GM12878 (cell line): ENCODE measurements at regions not wholly inside any gene's neighbourhood (a gene's known extent, or its start where the extent isn't known, plus 50 kb on each side); places are given as distances from the start of the nearest gene placed in this dataset.

Experiments used
- ATAC-seq: fragments of 200-7000 bp; cut with Tn5 transposase; 3 replicates; pipeline ENCODE4 v1.9.1; 2020; ENCODE audit warnings: mild to moderate bottlenecking, moderate library complexity
- BruUV-seq: library from RNA; stranded (reverse); fragments of 400-500 nt; replicated peaks from 2 replicates; lab custom pipeline; 2021; lab: Mats Ljungman, UMichigan
- CTCF ChIA-PET: fragments of 300-600 bp; sonication (Branson Sonifier 250); formaldehyde crosslinking; extraction: SDS; loops from one replicate; lab custom pipeline; 2021; ENCODE audit warnings: inconsistent platforms; lab: Yijun Ruan, JAX
- POLR2A ChIA-PET: fragments of 350-600 bp; formaldehyde crosslinking; extraction: SDS; loops from one replicate; lab custom pipeline; 2021; ENCODE audit warnings: inconsistent platforms; lab: Charles Lee
- RAD21 ChIA-PET: fragments of 300-600 bp; sonication (Branson Sonifier 250); formaldehyde crosslinking; loops from one replicate; lab custom pipeline; 2023; ENCODE audit warnings: antibody characterized with exemption; ENCODE audit not compliant: unreplicated experiment; lab: Charles Lee
- SMC1A ChIA-PET: fragments of 300-600 bp; sonication (Branson Sonifier 250); formaldehyde crosslinking; loops from one replicate; lab custom pipeline; 2023; ENCODE audit not compliant: unreplicated experiment, uncharacterized antibody; lab: Charles Lee
- DNase-seq: peaks from one replicate; pipeline ENCODE4 v3.0.0-alpha.2; 2011; ENCODE audit warnings: low read depth, low spot score
- FAIRE-seq: peaks from 3 replicates; lab custom pipeline; 2011; peaks lifted over from hg19 to GRCh38; lab: Jason Lieb, UNC
- H2AFZ ChIP-seq: 2 replicates; pipeline ENCODE4 v1.6.0; 2011; ENCODE audit warnings: low read depth, low read length, control low read depth; ENCODE audit not compliant: control insufficient read depth
- H3K27ac ChIP-seq: 2 replicates; pipeline ENCODE4 v1.5.1; 2011; ENCODE audit warnings: control low read depth; ENCODE audit not compliant: control insufficient read depth, insufficient read depth
- H3K27me3 ChIP-seq, 2 experiments: replicated peaks in 1 of 2; 2 replicates each; pipeline versions ENCODE4 v1.6.0 to v1.6.1; 2011; ENCODE audit warnings: low read length in 1 of 2; ENCODE audit not compliant: control insufficient read depth in 2 of 2, insufficient read depth in 2 of 2
- H3K36me3 ChIP-seq, 2 experiments: 2 replicates each; pipeline ENCODE4 v1.5.1; 2011; ENCODE audit warnings: low read length in 1 of 2; ENCODE audit not compliant: control insufficient read depth in 2 of 2, insufficient read depth in 2 of 2
- H3K4me1 ChIP-seq: 2 replicates; pipeline ENCODE4 v1.6.1; 2011; ENCODE audit warnings: mild to moderate bottlenecking, low read length, moderate library complexity, mixed read lengths; ENCODE audit not compliant: control insufficient read depth, insufficient read depth
- H3K4me2 ChIP-seq: 2 replicates; pipeline ENCODE4 v1.6.0; 2011; ENCODE audit warnings: control low read depth; ENCODE audit not compliant: control insufficient read depth, insufficient read depth
- H3K4me3 ChIP-seq: fragments of 200-600 bp; sonication (generic); 2 replicates; pipeline ENCODE4 v1.5.1; 2016
- H3K79me2 ChIP-seq: 2 replicates; pipeline ENCODE4 v1.6.0; 2011; ENCODE audit warnings: low read length; ENCODE audit not compliant: control insufficient read depth, insufficient read depth
- H3K9ac ChIP-seq: 2 replicates; pipeline ENCODE4 v1.8.0; 2011; ENCODE audit warnings: low read length, control low read depth, mixed read lengths; ENCODE audit not compliant: control insufficient read depth, insufficient read depth
- H3K9me3 ChIP-seq: replicated peaks from 3 replicates; pipeline ENCODE4 v1.5.1; 2011; ENCODE audit warnings: mild to moderate bottlenecking, low read length; ENCODE audit not compliant: control insufficient read depth, insufficient read depth
- H4K20me1 ChIP-seq: 2 replicates; pipeline ENCODE4 v1.6.0; 2011; ENCODE audit not compliant: control insufficient read depth, insufficient read depth
- BCL11A ChIP-seq: IDR thresholded peaks from 2 replicates; pipeline ENCODE4 v1.6.1; 2011; ENCODE audit warnings: low read depth, low read length
- BHLHE40 ChIP-seq, 2 experiments: fragments of 450-650 bp in 1 of 2; IDR thresholded peaks; 2 replicates each; pipeline ENCODE4 v1.6.1; 2011 to 2017; ENCODE audit warnings: low read depth in 2 of 2, borderline replicate concordance in 1 of 2, improper control_type of control experiment in 1 of 2, low read length in 1 of 2, mild to moderate bottlenecking in 1 of 2
- REST ChIP-seq: IDR thresholded peaks from 2 replicates; pipeline ENCODE4 v1.6.1; 2012; ENCODE audit warnings: mild to moderate bottlenecking, low read depth, low read length
- SPI1 ChIP-seq: IDR thresholded peaks from 2 replicates; pipeline ENCODE4 v1.6.1; 2011; ENCODE audit warnings: low read depth, mild to moderate bottlenecking, low read length, moderate library complexity, borderline replicate concordance; ENCODE audit not compliant: insufficient read depth
- YBX1 ChIP-seq: fragments of 450-650 bp; IDR thresholded peaks from 2 replicates; pipeline ENCODE4 v1.6.1; 2016; ENCODE audit warnings: antibody characterized with exemption
- ZBTB40 ChIP-seq: fragments of 450-650 bp; IDR thresholded peaks from 2 replicates; pipeline ENCODE4 v1.6.1; 2016; ENCODE audit warnings: mild to moderate bottlenecking, moderate library complexity, borderline replicate concordance
- ZNF274 ChIP-seq: IDR thresholded peaks from one replicate; pipeline ENCODE4 v1.8.0; 2011; ENCODE audit not compliant: insufficient read length, insufficient read depth
- WGBS: methylation state at CpG from one replicate; pipeline ENCODE4 v1.1.6; 2016; ENCODE audit warnings: low lambda C conversion rate; ENCODE audit not compliant: insufficient replicate concordance, insufficient coverage; ENCODE audit errors: missing lambda C conversion rate; 5-methylcytosine and 5-hydroxymethylcytosine counted together
- in situ Hi-C: fragments of 300-500 bp; cut with MboI; formaldehyde crosslinking; loops from 9 replicates; pipeline ENCODE4 v1.14.3; 2018; ENCODE audit warnings: mixed read lengths
- intact Hi-C: fragments of 100-400 bp; cut with micrococcal nuclease; formaldehyde crosslinking; loops from one replicate; pipeline ENCODE4 v1.14.2; 2022; ENCODE audit not compliant: unreplicated experiment
- TF ChIP-seq, protein P1 (sequence below): fragments of 450-650 bp; IDR thresholded peaks from 2 replicates; pipeline ENCODE4 v1.6.1; 2014; ENCODE audit warnings: mild to moderate bottlenecking

DNA sequence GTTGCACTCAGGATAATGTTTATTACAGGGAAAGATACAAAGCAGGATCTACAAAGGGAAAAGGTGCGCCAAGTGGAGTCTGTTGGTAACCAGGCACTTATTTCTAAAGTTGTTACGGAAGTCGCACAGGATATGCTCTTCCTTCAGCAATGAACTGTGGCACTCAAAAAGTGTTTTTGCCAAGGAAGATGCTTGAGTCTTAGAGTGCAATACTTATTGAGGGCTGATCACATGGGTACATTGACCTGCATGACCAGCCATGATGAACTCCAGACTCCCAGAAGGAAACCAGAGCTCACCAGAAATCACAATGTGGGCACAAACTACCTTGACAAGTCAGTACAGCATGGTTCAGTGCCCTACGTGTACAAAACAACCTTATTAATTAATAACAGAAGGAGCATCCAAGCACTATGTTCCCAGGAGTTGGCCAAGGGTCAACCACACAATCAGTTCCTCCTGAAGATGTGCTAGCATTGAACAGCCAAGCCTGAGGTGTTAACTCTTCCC, 270.7 kb upstream of the TFAP2D start:
- BruUV-seq = no TSS peak
- SMC1A ChIA-PET = no interaction called here
- FAIRE-seq (no peak), ATAC-seq (no peak), DNase-seq (no peak)
- Histone ChIP-seq H3K4me1 (no peaks in the 10 kb centered on the region), H3K36me3 (no peaks in the 10 kb centered on the region), H2AFZ (no peak overlapping the region), H3K4me2 (no peak overlapping the region), H3K27ac (no peak overlapping the region), H3K9ac (no peak overlapping the region), H3K27me3 (no peaks in the 10 kb centered on the region), H3K9me3 (no peaks in the 10 kb centered on the region), H4K20me1 (no peaks in the 10 kb centered on the region), H3K4me3 (no peak overlapping the region), H3K79me2 (no peaks in the 10 kb centered on the region)
- RAD21 ChIA-PET = no interaction called here
- CTCF ChIA-PET = no interaction called here
- POLR2A ChIA-PET = no interaction called here
- 33% methylated on average over 4 of the region's 4 CpGs for WGBS
- intact Hi-C loops (no loop called here), in situ Hi-C loops (no loop called here)
- no peak for TF ChIP-seq YBX1

DNA sequence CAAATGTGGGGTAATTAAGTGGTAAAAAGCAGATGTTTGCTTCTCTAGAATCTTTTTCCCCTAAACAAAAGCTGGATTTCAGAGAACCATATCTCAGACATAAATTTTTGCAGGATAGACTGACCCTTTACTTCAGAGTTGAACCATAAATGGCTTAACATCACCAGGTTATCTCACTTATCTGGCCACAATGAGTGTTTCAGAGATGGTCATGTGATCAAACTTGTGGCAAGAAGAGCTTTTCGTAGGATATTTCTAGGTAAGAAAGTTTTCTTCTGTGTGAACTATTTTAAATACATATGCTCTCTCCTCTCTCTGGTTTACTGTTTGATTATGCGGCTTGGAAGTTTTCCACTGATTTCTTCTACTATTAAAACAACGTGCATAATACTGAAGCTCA, 270.2 kb upstream of the TFAP2D start:
- SMC1A ChIA-PET = no interaction called here
- BruUV-seq = no TSS peak
- WGBS = 33% methylated on average over 3 of the region's 3 CpGs
- no peak for TF ChIP-seq ZNF274
- no peak for TF ChIP-seq SPI1
- TF ChIP-seq ZBTB40 = no peak
- no peak for TF ChIP-seq BHLHE40 (IDR thresholded peaks at IDR 0.05; ENCODE audit: borderline replicate concordance in 1 of 2, low read depth in 2 of 2, low read length in 1 of 2)
- TF ChIP-seq BCL11A = no peak
- no peak for TF ChIP-seq REST
- TF ChIP-seq, protein P1, sequence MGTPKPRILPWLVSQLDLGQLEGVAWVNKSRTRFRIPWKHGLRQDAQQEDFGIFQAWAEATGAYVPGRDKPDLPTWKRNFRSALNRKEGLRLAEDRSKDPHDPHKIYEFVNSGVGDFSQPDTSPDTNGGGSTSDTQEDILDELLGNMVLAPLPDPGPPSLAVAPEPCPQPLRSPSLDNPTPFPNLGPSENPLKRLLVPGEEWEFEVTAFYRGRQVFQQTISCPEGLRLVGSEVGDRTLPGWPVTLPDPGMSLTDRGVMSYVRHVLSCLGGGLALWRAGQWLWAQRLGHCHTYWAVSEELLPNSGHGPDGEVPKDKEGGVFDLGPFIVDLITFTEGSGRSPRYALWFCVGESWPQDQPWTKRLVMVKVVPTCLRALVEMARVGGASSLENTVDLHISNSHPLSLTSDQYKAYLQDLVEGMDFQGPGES = no peak

More for the DNA sequence above, 270.2 kb upstream of the TFAP2D start:
- no peak overlapping the region for H2AFZ ChIP-seq
- H3K9me3 ChIP-seq = no peaks in the 10 kb centered on the region
- no peaks in the 10 kb centered on the region for H3K79me2 ChIP-seq
- H3K4me2 ChIP-seq = no peak overlapping the region
- H3K4me3 ChIP-seq = no peak overlapping the region
- no peaks in the 10 kb centered on the region for H3K27me3 ChIP-seq
- H3K27ac ChIP-seq = no peak overlapping the region
- ATAC-seq (no peak), FAIRE-seq (no peak), DNase-seq (no peak)
- POLR2A ChIA-PET = no interaction called here
- intact Hi-C loops = no loop called here
- CTCF ChIA-PET = no interaction called here
- H4K20me1 ChIP-seq = no peaks in the 10 kb centered on the region
- no peaks in the 10 kb centered on the region for H3K36me3 ChIP-seq
- no peak overlapping the region for H3K9ac ChIP-seq
- in situ Hi-C loops = no loop called here
- H3K4me1 ChIP-seq = no peaks in the 10 kb centered on the region
- RAD21 ChIA-PET = no interaction called here
